Kidney tubule cell (primary cell): ENCODE measurements at regions not wholly inside any gene's neighbourhood (a gene's known extent, or its start where the extent isn't known, plus 50 kb on each side); places are given as distances from the start of the nearest gene placed in this dataset.

Source experiments
- DNase-seq: peaks from one replicate; pipeline ENCODE4 v3.0.0-alpha.2; 2018; ENCODE audit warnings: low spot score

DNA sequence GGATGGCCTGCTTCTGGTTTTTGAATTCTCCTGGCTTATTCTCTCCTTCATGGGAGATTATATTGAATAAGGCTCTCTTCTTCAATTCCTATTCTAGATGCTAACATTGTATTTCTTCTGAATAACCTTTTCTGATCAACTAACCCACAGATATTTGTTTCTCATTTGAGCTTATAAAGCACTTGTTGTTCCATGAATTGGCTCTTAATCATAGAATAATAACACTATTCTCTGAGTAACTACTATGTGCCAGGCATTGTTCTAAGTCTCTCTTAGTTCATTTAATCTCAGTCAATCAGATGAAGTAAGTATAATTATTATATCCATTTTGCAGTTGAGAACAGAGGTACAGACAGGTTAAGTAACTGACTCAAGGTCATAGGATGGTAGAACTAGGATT, 136.3 kb upstream of the MLIP start:
- DNase-seq = no peak

DNA sequence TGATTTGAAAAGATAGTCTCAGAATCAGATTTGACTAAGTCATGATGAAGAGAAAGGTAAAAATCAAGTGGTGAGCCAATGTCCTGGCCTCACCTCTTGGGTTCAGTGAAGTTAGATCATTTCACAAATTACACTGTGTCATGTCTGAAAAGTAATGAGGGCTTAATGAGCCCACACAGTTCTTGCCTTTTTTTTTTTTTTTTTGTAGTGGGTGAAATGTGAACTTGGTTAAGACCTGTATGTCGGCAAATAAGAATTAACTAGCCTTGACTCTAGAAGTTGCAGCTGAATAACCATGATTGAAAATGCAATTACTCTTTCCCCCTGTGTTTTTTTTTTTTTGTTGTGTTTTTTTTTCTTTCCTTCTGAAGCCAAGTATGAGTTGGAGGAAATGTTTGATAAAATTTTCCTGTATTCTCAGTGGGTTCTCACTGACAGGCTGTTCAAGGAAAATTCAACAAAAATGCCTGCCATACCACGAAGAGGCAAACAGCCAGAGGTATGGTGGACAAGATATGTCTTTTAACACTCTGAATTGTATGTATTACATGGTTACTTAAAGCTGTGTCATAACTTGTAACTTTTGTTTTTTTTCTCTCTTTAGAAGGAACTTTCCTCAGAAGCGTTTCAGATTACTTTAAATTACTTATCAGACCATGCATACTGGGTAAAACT, 135.2 kb upstream of the MLIP start:
- DNase-seq = peak; percentile 23

DNA sequence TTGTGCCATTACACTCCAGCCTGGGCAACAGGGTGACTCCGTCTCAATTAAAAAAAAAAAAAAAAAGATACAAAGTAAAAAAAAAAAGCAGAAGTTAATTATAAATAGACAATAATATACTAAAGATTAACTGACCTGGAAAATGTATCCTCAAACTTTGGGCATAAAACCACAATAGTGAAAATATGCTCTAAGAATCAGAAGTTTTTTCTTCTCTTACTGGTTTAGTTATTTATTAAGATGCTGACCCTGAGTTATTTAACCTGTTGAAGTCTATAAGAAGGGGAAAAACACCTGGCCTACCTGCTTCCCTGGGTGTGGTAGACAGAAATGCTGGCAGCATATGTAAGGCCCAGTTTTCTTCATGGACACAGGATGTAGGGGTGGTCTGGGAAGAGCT, 133.7 kb upstream of the MLIP start:
- DNase-seq = peak; percentile 52

DNA sequence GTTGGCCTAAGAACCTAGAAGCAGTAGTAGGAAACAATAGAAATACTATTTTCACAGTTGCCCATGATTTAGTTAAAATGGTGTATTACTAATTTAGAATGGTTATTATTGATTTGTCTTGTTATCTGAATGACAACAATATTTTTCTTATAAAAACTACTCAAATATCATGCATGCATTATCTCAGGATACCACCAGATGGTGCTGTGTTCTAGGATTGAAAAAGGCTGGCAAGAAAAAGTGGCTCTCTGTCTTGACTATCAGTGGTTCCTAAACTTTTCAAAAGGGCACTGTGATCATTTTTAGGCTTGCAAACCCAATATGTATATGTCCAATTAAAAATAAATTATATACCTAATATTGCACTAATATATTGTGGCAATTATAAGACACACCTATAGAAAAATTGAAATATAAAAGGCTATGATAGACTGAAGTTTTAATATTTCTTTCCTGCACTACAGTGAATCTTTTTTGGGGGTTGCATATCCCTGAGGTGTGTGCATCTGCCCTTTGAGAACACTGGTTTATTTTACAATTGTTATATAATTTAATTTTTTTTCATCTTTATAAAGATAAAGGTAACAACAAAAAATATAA, 131.7 kb upstream of the MLIP start:
- peak; percentile 51 for DNase-seq

DNA sequence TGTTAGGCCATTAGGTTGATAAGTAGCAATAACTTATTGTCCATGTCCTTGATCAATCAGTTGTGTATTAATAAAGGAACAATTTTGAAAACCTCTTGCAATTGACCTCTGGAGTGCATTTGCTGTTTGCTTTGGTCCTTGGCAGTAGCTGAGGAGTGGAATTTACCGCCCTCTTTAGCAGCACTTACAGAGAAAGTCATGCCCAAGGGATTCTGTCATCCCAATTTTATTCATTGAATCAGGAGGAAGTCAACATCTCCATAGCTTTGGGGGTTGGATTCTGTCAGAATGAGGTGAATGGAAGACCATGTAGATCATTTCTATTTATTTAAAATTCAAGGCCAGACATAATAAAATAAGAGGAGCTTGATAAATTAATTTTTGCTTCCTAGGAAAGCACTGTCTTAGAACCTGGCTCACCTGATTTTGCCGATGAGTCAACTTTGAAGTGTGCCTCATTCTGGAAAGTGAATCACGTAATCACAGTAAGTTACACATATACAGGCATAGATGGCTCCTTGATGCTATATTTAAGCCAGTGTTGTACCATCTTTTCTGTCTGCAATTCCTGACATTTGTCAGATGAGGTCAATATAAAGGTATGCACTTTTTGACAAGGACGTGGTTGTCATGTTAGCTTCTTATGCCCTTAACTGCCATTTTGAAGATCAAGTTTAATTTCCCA, 128.7 kb upstream of the MLIP start:
- peak; percentile 90 for DNase-seq

DNA sequence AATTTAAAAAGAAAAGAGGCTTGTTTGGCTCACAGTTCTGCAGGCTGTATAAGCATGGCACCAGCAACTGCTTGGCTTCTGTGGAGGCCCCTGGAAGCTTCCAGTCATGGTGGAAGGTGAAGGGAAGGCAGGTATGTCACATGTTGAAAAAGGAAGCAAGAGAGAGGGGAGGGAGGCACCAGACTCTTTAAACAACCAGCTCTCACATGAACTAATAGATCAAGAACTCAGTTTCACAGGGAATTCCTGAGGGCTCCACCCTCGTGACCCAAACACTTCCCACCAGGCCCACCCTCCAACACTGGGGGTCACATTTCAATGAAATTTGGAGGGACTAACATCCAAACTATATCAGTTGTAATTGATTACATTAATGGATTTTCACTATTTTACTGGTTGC, 127.9 kb upstream of the MLIP start:
- DNase-seq = peak; percentile 63

DNA sequence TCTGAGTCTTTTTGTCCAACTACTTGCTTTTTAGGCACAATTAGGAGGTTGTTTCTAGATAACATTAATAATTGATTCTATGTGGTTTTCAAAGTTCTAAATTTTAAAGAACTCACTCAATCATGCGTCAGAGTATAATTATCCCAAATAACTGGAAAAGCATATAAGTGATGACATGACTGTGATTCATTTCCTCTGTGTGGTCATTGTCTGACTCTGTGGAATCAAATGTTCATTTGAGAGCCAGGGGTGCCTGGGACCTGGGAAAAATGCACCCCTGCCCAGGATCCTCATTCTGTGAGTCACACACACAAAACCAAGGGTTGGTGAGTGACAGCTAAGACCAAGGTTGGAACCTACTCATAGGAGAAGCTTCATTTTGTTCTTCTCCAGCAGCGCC, 127.1 kb upstream of the MLIP start:
- peak; percentile 98 for DNase-seq

DNA sequence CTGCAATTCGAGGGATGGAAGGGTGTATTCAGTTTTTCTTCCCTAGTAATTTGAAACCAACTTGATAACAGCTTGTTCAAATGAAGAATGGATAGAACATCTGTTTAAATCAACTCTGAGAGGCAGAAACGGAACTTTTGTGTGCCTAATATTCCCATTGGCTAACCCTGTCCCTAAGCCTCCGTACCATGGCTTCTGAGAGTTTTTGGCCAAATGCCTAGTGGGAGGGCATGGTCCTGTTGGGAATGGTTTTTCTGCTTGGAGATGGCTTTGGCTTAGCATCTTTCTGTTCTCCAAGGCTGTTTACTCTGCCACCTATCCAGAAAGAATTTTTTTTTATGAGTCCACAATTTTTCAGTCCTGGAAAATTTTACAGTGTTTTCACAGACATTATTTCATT, 126.7 kb upstream of the MLIP start:
- DNase-seq = no peak

DNA sequence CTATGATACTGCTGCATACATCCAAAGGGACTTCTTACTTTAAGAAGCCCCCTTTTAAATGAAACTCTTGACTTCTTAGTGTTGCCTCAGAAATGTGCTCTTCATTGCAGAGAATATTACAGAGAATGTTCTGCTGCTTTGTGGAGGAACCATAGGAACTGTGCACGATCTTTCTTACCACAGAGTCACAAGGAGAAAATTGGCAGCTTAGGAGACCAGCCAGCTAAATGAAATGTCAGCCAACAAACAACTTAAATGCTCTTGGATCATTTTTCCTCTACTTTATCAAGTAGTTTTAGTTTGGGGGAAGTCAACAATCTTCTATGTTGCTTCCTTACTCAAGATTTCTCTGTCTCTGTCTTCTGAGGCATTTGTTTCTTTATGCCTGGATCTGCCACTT, 125.9 kb upstream of the MLIP start:
- DNase-seq = no peak

DNA sequence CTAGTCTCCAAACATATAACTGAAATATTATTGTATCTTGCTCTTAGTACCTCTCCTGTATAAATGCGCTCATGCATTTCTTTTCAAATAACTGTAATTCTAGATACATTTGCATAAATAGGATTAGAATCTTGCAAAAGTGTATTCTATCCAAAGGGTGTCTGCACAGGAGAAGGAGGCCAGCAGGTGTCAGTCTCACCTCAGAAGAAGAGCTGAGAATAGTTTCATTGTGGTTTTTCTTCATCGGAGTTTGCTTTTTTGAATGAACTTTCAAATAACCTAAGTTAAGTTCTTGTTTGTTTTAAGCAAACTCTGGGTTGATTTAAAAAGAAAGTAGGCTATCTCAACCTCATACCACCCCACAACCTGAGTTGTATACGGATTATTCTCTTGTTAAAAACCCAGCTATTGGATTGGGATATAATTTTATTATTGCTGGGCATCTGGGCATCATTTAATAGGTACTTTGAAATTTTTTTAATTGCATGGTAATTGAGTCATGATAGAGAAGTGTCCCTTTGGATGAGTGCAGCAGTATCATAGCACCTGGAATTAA, 125.0 kb upstream of the MLIP start:
- DNase-seq = peak; percentile 66

DNA sequence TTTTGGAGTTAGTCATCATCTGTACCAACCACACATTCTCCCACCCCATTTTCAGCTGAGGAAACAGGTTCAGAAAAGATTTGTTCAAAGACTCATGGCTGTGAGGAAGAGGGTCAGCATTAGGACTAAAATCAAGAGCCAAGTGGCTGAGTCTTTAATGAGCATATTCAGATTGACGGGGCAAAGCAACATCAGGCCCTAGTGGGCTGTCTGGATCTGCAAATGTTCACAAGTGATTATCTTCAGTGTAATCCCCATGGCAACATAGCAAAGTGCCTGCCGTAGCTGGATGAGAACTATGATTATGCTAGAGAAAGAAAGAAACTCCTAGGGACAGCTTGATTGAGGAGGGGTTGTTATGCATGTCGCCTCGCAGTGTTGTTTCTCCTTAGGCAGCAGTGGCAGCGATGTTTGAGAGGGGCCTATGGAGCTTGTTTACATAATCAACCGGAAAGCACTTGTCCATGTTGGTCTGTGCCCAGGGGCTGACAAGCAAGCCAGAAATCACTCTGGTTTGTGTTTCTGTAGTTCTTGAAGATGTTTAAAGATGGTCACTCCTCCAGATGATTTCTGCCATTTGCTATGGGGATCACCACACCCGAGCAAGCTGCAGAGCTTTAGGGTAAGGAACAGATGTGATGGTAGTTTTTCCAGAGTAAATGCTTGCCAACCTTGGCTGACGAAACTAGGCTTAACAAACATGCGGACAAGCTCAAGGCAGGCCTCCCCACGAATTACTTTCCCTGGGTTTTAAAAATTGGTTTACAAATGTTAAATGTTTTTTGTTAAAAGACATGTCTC, 124.3 kb upstream of the MLIP start:
- no peak for DNase-seq

DNA sequence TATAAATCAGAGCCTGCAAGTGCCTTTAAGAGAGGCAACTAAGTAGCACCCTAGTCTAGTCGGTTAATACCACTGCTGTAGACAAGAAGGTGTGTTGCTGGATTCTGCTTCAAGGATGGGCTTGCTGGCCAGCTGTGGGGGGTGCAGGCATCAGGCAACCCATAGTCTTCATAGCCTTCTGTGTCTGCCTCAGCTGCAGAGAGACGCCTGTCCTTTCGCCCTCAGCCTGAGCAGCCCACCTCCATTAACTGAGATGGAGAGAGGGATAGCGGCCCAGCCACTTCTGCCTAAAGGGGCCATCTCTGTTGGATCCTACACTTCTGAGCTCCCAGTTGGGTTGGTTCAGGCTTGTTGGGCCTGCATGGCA, 123.7 kb upstream of the MLIP start:
- DNase-seq = no peak

DNA sequence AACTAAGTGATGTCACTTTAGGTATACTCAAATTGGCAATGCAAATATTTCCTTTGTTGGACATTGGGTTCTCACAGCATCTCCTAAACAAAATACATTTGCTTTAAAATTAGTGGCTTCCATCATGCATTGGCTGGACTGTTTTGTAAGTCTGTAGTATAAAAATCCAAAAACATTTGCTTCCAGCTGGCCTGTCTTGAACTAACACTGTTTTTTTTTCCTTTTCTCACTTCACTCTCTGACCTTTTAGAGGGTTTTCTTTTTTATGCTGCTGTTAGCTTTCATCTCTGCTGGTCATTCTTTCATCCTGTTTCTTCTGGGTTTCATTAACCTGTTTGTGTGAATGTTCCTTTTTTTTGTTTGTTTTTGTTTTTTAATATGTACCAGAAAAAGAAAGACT, 121.7 kb upstream of the MLIP start:
- DNase-seq = no peak

DNA sequence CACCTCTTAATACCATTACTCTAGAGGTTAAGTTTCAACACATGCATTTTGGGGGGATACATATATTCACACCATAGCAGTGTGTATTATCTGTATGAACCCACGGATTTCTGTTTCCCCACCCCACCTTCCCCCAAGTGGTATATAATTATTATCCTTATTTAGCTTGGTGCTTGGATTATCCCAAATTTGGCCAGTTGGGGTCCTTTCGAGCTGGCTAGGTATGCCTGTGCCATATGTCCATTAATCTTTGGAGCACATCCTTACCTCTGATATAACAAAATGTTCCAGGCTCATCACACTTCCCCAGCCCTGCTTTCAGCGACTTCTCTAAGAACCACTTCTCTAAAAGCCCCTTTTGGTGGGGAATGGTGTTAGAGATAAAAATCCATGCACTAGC, 118.7 kb upstream of the MLIP start:
- DNase-seq = no peak

DNA sequence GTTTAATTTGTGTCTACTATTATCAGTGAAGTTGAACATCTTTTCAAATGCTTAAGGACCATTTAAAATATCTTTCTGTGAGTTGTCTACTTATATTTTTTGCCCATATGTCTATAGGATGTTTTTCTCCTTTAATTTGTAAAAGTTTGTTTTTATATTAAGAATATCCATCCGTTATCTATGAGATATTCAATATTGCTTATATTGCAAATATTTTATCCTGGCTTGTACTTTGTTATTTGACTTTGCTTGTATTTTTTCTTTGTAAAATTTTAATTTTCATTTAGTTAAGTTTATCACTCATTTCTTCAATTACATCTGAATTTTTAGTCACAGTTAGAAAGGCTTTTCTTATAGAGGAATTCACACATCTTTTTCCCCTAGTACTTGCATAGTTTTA, 117.0 kb upstream of the MLIP start:
- no peak for DNase-seq

DNA sequence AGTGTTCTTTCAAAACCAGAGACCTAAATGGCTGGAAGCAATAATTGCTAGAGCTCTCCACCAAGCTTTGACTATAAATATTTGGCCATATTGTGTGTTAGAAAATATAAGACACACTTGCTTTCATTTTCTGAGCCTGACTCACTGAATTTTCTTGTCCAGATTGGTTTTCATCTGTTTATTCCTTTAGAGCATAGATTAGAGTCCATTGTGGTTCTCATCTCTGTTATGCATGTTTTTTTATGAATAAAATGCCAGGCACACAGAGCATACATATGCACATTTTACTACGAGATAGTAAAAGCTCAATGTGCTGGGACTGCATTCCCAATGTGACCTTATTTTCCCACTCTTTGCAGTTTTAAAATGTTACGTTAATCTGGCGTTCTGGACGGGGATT, 115.3 kb upstream of the MLIP start:
- no peak for DNase-seq

DNA sequence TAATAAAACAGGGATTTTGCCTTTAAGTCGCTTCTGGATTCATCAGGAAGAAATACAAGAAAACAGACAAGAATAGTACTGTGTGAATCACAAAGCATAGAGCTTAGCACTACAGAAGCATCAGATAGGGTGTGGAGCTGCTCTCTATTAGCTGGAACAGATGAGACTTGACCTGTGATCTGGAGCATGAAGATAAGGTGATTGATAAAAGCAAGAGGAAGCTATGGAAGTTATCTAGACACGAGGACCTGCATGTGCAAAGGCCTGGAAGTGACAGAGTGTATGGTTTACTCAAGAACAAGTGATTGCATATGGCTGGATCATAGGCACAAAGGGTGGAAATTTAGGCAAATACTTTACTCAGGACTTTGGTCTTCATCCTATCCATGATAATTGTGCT, 112.9 kb upstream of the MLIP start:
- no peak for DNase-seq

DNA sequence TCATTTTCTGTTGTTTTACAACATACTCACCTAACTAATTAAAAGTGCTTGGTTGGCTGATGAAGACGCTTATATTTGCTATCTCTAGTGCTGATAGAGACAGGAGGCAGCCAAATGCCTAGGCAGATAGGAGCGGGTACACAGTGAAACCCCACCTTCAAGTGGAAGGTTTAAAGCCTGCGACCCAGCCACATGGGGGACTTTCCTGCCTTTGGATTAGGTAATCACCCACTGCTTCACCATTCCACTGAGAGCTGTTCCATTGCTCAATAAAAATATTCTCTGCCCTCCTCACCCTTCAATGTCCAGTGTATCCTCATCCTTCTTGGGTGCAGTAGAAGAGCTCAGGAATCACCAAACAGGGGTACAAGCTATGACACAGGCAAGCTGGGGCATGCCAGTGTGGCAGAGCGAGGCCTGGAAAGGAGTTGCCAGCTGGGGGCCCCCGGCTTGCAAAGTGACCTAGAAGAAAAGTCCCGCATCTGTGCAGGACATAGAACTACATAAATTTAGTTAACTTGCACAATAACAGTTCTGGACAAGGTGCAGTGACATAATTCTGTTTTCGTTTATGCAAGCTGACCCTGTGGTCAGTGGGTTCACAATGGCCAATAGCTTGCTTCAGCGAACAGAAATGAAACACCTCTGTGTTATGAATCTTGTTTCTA, 112.0 kb upstream of the MLIP start:
- no peak for DNase-seq

DNA sequence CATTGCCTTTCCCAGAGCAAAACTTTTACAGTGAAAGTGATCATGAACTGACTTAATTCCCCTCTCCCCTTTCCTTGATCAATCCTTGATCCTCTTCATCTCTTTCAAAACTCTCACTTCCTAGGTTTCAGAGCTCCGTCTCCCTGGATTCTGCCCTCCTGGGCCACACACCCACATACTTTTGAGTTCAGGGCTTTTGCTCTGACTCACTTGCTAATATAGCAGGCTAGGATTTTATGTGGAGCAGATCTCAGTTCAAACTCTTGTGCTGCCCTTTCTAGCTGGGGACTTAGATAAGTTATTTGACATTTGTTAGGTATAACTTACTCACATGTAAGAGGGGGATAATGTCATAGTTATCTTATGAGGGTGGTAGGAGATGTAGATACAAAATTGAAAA, 109.1 kb upstream of the MLIP start:
- no peak for DNase-seq

DNA sequence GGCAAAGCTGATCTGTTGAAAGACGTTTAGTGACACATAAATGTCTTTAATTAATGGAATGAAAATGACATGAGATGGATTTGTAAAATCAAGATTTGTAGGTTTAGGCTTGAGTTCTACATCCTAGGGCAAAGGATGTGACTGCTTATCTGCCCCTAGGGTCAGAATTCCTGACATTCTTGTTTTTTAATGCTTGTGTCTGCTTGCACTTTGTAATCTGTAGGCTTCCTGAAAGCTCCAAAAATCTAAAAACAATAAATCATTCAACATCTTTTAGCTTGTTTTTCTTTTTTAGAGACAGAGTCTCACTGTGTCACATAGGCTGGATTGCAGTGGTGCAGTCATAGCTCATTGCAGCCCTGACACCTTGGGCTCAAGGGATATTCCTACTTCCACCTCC, 107.9 kb upstream of the MLIP start:
- no peak for DNase-seq

DNA sequence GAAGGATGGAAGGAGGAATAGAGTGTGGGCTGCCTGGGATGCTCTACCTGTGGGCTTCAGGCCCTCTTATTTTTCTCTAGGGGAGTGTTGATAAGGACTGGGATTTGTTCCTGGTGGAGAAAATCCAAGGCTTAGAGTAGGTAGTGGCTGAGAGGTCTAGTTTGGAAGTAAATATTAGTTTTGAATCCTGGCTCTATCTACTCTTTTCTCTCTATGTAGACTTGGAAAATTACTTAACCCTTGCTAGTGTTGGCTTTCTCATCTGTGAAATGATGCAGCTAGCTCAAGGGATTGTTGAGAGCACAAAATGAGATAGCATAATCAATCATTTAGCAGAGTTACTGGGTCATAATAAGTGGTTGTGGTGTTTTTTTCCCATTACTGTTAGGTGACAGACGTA, 102.7 kb upstream of the MLIP start:
- DNase-seq = no peak

DNA sequence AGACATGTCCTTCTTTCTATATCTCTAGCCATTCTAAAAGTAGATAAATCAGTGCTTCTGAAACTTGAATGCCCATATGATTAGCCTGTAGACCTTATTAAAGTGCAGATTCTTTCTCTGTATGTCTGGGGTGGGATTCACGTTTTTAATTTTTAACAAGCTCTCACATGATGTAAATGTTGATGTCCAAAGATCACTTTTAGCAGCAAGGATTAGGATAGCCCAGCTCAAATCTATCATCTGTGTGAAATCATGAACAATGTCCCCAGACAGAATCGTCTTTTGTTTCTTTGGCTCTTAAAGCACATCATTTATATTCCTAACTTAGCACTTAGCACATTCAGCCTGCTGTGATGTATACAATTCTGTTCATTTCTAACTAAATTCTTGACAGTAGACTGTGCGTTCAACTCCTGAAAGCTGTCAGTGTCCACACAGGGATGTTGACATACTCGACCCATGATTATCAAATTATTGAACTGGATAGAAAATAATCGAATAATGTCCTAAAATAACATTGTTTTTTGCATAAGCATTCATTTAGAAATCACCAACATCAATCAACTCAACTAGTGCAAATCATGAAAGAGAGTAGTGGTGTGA, 102.1 kb upstream of the MLIP start:
- no peak for DNase-seq
